CD1c-positive myeloid dendritic cell (primary cell): ENCODE measurements at regions not wholly inside any gene's neighbourhood (a gene's known extent, or its start where the extent isn't known, plus 50 kb on each side); places are given as distances from the start of the nearest gene placed in this dataset.

Experiments
- DNase-seq: peaks from one replicate; pipeline ENCODE4 v3.0.0-alpha.2; 2016; ENCODE audit errors: extremely low spot score

GRCh38 chr10:4733150-4733842, 92.7 kb upstream of the AKR1E2 start:
- DNase-seq = no peak

GRCh38 chr10:4730998-4731397, 95.0 kb upstream of the AKR1E2 start:
- no peak for DNase-seq

- no peak for DNase-seq
Measured at GRCh38 chr10:4725917-4726606, 99.9 kb upstream of the AKR1E2 start.

GRCh38 chr10:4723860-4724259, 102.1 kb upstream of the AKR1E2 start:
- DNase-seq = no peak

GRCh38 chr10:4721999-4722753, 103.8 kb upstream of the AKR1E2 start:
- no peak for DNase-seq

- no peak for DNase-seq
Measured at GRCh38 chr10:4720463-4720862, 105.5 kb upstream of the AKR1E2 start.

GRCh38 chr10:4719671-4720070, 106.3 kb upstream of the AKR1E2 start:
- DNase-seq = no peak

GRCh38 chr10:4719036-4719435, 107.0 kb upstream of the AKR1E2 start:
- DNase-seq = no peak

GRCh38 chr10:4718544-4718943, 107.5 kb upstream of the AKR1E2 start:
- DNase-seq = no peak

- no peak for DNase-seq
Measured at GRCh38 chr10:4717670-4718069, 108.3 kb upstream of the AKR1E2 start.

- DNase-seq = no peak
Measured at GRCh38 chr10:4710858-4711257, 115.1 kb upstream of the AKR1E2 start.

GRCh38 chr10:4708123-4708759, 117.8 kb upstream of the AKR1E2 start:
- peak; percentile 8 for DNase-seq

- DNase-seq = no peak
Measured at GRCh38 chr10:4707221-4707620, 118.8 kb upstream of the AKR1E2 start.

GRCh38 chr10:4704034-4704545, 121.9 kb upstream of the AKR1E2 start:
- DNase-seq = peak; percentile 35

GRCh38 chr10:4701016-4701415, 125.0 kb upstream of the AKR1E2 start:
- DNase-seq = no peak

GRCh38 chr10:4699950-4700730, 125.9 kb upstream of the AKR1E2 start:
- DNase-seq = no peak

- no peak for DNase-seq
Measured at GRCh38 chr10:4698075-4698474, 127.9 kb upstream of the AKR1E2 start.

GRCh38 chr10:4696186-4696585, 129.8 kb upstream of the AKR1E2 start:
- no peak for DNase-seq

- DNase-seq = no peak
Measured at GRCh38 chr10:4693967-4694366, 132.0 kb upstream of the AKR1E2 start.

- DNase-seq = no peak
Measured at GRCh38 chr10:4692206-4692605, 133.8 kb upstream of the AKR1E2 start.

GRCh38 chr10:4691776-4692175, 134.2 kb upstream of the AKR1E2 start:
- DNase-seq = no peak
